ENCODE measurements at regions not wholly inside any gene's neighbourhood (a gene's known extent, or its start where the extent isn't known, plus 50 kb on each side); places are given as distances from the start of the nearest gene placed in this dataset.

GRCh38 chr7:10238641-10239040, 735.0 kb upstream of the PHF14 start:
- H3K27me3 ChIP-seq, result no peaks in the 10 kb centered on the region
- no peak for DNase-seq
- H3K27ac ChIP-seq, result no peak overlapping the region
- no peaks in the 10 kb centered on the region for H3K9me3 ChIP-seq
- no peak overlapping the region for H3K4me3 ChIP-seq
- intact Hi-C loops (cut with DNase I; ENCODE audit: low total_unique reads), result no loop called here
- peaks cover 0 to 16% (median 6%) of the 10 kb centered on the region in 4 donors for H3K4me1 ChIP-seq
- no peaks in the 10 kb centered on the region for H3K36me3 ChIP-seq
- TF ChIP-seq EP300 (IDR thresholded peaks at IDR 0.05) (no peak), CTCF (IDR thresholded peaks at IDR 0.05) (no peak), POLR2AphosphoS5 (IDR thresholded peaks at IDR 0.05) (no peak), POLR2A (IDR thresholded peaks at IDR 0.05) (no peak)
- 49 to 64% (median 57%) methylated on average over 1 of the region's 1 CpG for WGBS, 5 donors

DNA sequence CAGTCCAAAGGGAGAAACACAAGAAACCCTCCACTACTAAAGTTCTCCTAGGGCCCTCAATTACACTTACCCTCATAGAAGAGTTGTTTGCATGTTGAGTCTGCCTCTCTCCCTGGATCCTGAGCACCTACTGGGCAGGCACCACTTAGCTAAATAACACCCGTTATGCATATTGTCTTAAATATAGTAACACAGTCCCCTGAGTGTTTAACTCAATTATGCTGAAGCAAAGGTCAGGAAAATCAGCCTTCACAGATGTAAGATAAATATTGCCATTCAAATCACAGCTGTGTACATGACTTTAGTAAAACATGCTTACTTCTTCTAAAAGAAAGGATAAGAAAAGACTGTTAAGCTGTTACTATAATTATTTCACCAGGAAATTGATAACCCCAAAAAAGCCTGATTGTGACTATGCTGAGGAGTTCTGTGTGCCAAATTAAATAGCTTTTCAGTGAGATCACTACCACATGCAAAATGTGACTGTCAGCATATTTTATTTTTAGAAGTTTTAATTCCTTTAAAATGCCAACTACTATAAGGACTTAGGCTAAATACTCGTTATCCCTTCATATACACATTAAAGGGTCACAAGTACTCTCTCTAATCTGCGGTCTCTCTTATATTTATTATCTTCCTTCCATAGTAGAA, 733.9 kb upstream of the PHF14 start:
- H3K36me3 ChIP-seq, result no peaks in the 10 kb centered on the region
- H3K4me1 ChIP-seq, result peaks cover 0 to 16% (median 6%) of the 10 kb centered on the region in 4 donors
- WGBS, 5 donors, result 12 to 25% (median 21%) methylated on average over 3 of the region's 3 CpGs
- no peak overlapping the region for H3K4me3 ChIP-seq
- no peaks in the 10 kb centered on the region for H3K27me3 ChIP-seq
- intact Hi-C loops (cut with DNase I; ENCODE audit: low total_unique reads), result no loop called here
- DNase-seq, result peak in 1 of 2 donors; percentile 30
- H3K9me3 ChIP-seq, result no peaks in the 10 kb centered on the region
- TF ChIP-seq EP300 (IDR thresholded peaks at IDR 0.05) (no peak), POLR2A (IDR thresholded peaks at IDR 0.05) (no peak), POLR2AphosphoS5 (IDR thresholded peaks at IDR 0.05) (no peak), CTCF (IDR thresholded peaks at IDR 0.05) (no peak)
- no peak overlapping the region for H3K27ac ChIP-seq

GRCh38 chr7:10245406-10245805, 728.3 kb upstream of the PHF14 start:
- peaks cover 3 to 35% (median 21%) of the 10 kb centered on the region in 4 donors for H3K9me3 ChIP-seq
- no peaks in the 10 kb centered on the region for H3K36me3 ChIP-seq
- H3K4me3 ChIP-seq, result no peak overlapping the region
- intact Hi-C loops (cut with DNase I; ENCODE audit: low total_unique reads), result no loop called here
- no peaks in the 10 kb centered on the region for H3K27me3 ChIP-seq
- DNase-seq, result no peak
- H3K27ac ChIP-seq, result no peak overlapping the region
- TF ChIP-seq CTCF (IDR thresholded peaks at IDR 0.05), result no peak
- TF ChIP-seq POLR2A (IDR thresholded peaks at IDR 0.05), result no peak
- TF ChIP-seq EP300 (IDR thresholded peaks at IDR 0.05), result no peak
- no peak for TF ChIP-seq POLR2AphosphoS5 (IDR thresholded peaks at IDR 0.05)
- H3K4me1 ChIP-seq, result peaks cover 0 to 2% (median 0%) of the 10 kb centered on the region in 4 donors

DNA sequence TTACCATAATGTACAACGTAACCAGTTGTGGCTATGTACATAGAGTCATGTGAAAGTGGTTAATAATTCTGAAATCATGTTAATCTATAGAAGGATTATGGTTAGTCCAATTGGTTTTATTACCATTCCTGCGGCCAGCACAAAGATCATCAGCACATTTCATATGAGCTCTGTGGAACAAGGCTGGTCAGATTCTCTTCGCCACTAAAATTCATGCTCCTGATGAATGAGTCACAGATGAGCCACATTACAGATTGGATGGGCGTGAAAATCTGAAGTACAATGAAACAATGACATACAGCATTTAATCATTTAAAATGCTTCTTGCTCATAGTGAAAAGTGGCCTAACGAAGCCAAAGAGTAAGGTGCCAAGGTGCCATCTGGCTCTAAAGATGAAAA, 716.2 kb upstream of the PHF14 start:
- TF ChIP-seq POLR2AphosphoS5 (IDR thresholded peaks at IDR 0.05), result no peak
- TF ChIP-seq POLR2A (IDR thresholded peaks at IDR 0.05), result no peak
- TF ChIP-seq CTCF (IDR thresholded peaks at IDR 0.05), result no peak
- no peak for TF ChIP-seq EP300 (IDR thresholded peaks at IDR 0.05)
- no peaks in the 10 kb centered on the region for H3K9me3 ChIP-seq
- no peak for DNase-seq
- H3K36me3 ChIP-seq, result no peaks in the 10 kb centered on the region
- H3K4me1 ChIP-seq, result no peaks in the 10 kb centered on the region
- H3K4me3 ChIP-seq, result no peak overlapping the region
- 70 to 96% (median 90%) methylated on average over 5 of the region's 5 CpGs for WGBS, 5 donors
- H3K27me3 ChIP-seq, result no peaks in the 10 kb centered on the region
- intact Hi-C loops (cut with DNase I; ENCODE audit: low total_unique reads), result no loop called here
- H3K27ac ChIP-seq, result no peak overlapping the region
